ENCODE measurements at regions not wholly inside any gene's neighbourhood (a gene's known extent, or its start where the extent isn't known, plus 50 kb on each side); places are given as distances from the start of the nearest gene placed in this dataset.

DNA sequence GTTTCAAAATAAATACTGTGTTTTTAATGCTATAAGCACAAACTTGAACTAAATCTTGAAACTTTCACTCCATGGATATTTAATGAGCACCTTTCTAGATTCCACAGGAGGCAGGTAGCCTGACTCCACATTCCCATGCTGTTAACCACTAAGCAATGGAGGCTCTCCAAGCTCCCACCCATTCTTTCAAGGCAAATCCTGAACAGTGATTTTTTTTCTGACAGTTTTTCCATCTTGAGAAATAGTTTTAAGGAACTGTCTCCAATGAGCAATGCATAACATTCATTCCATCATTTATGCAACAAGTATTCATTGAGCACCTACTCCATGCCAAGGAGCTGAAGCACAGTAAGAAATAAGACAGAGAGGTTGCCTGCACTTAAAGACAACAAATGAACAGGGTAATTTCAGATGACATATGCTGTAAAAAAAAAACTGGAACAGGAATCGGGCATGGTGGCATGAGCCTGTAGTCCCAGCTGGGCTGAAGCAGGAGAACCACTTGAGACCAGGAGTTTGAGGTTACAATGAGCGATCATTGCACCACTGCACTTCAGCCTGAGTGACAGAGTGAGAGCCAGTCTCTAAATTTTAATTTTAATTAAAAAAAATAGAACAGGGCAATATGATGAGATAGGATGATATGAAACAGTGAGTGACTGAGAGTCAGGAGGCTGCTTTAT is 102.3 kb upstream of the CPSF6 start:
- TF ChIP-seq POLR2A (IDR thresholded peaks at IDR 0.05; ENCODE audit: low read depth, low read length) (no peak), POLR2AphosphoS5 (IDR thresholded peaks at IDR 0.05; ENCODE audit: low read depth, low read length) (no peak)
